SK-N-SH treated with all-trans-retinoic acid at 6 μM for 48 hours (cell line): ENCODE measurements at regions not wholly inside any gene's neighbourhood (a gene's known extent, or its start where the extent isn't known, plus 50 kb on each side); places are given as distances from the start of the nearest gene placed in this dataset.
"Not testable (repeated sequence)": the region's sequence is repeated elsewhere in the genome, so short reads cannot be mapped to it uniquely, and the experiment has no call there.

Experiments
- ATAC-seq: fragments of 200-7000 bp; cut with Tn5 transposase; 3 replicates; pipeline ENCODE4 v1.9.1; 2020; ENCODE audit warnings: mild to moderate bottlenecking, moderate library complexity
- ARNTL ChIP-seq: fragments of 450-650 bp; formaldehyde crosslinking; IDR thresholded peaks from 2 replicates; pipeline ENCODE4 v1.5.0; 2020; ENCODE audit warnings: low read depth, mild to moderate bottlenecking, moderate library complexity, borderline replicate concordance
- BACH2 ChIP-seq: fragments of 250-450 bp; sonication (Bioruptor Pico); IDR thresholded peaks from 2 replicates; pipeline ENCODE4 v1.9.0; 2021; ENCODE audit warnings: mild to moderate bottlenecking, borderline replicate concordance
- CSDC2 ChIP-seq: fragments of 250-450 bp; sonication (Bioruptor Pico); IDR thresholded peaks from 2 replicates; pipeline ENCODE4 v1.5.0; 2020; ENCODE audit warnings: mild to moderate bottlenecking, moderate library complexity
- ESRRG ChIP-seq: fragments of 250-450 bp; sonication (Bioruptor Pico); IDR thresholded peaks from 2 replicates; pipeline ENCODE4 v1.6.1; 2021; ENCODE audit warnings: mild to moderate bottlenecking
- GLIS3 ChIP-seq: fragments of 250-450 bp; sonication (Bioruptor Pico); IDR thresholded peaks from 2 replicates; pipeline ENCODE4 v1.5.0; 2020; ENCODE audit warnings: mild to moderate bottlenecking, moderate library complexity
- ISL1 ChIP-seq: fragments of 250-450 bp; sonication (Bioruptor Pico); IDR thresholded peaks from 2 replicates; pipeline ENCODE4 v2.1.2; 2022; ENCODE audit warnings: mild to moderate bottlenecking, moderate library complexity
- OSR1 ChIP-seq: fragments of 250-450 bp; sonication (Bioruptor Pico); IDR thresholded peaks from 2 replicates; pipeline ENCODE4 v1.8.0; 2022; ENCODE audit warnings: moderate library complexity, mild to moderate bottlenecking, inconsistent platforms
- PATZ1 ChIP-seq: fragments of 250-450 bp; sonication (Bioruptor Pico); IDR thresholded peaks from 2 replicates; pipeline ENCODE4 v1.8.0; 2020; ENCODE audit warnings: mild to moderate bottlenecking, moderate library complexity, borderline replicate concordance
- RARB ChIP-seq: fragments of 250-450 bp; sonication (Bioruptor Pico); IDR thresholded peaks from 2 replicates; pipeline ENCODE4 v1.8.0; 2021; ENCODE audit warnings: mild to moderate bottlenecking, moderate library complexity
- SNAI2 ChIP-seq: fragments of 250-450 bp; sonication (Bioruptor Pico); IDR thresholded peaks from 2 replicates; pipeline ENCODE4 v1.5.0; 2020; ENCODE audit warnings: mild to moderate bottlenecking, moderate library complexity
- TCF4 ChIP-seq: fragments of 250-450 bp; sonication (Bioruptor Pico); IDR thresholded peaks from 2 replicates; pipeline ENCODE4 v1.8.0; 2021; ENCODE audit warnings: mild to moderate bottlenecking, moderate library complexity, borderline replicate concordance
- TOX ChIP-seq: fragments of 250-450 bp; sonication (Bioruptor Pico); IDR thresholded peaks from 2 replicates; pipeline ENCODE4 v1.8.0; 2021; ENCODE audit warnings: mild to moderate bottlenecking, moderate library complexity, borderline replicate concordance
- TSHZ2 ChIP-seq: fragments of 250-450 bp; sonication (Bioruptor Pico); IDR thresholded peaks from 2 replicates; pipeline ENCODE4 v1.5.0; 2020; ENCODE audit warnings: mild to moderate bottlenecking, moderate library complexity
- ZC3H10 ChIP-seq: fragments of 250-450 bp; sonication (Bioruptor Pico); IDR thresholded peaks from 2 replicates; pipeline ENCODE4 v1.5.1; 2021; ENCODE audit warnings: mild to moderate bottlenecking, moderate library complexity
- ZFP3 ChIP-seq: fragments of 250-450 bp; sonication (Bioruptor Pico); IDR thresholded peaks from 2 replicates; pipeline ENCODE4 v1.5.0; 2020; ENCODE audit warnings: mild to moderate bottlenecking, moderate library complexity
- ZFP30 ChIP-seq: fragments of 450-650 bp; formaldehyde crosslinking; IDR thresholded peaks from 2 replicates; pipeline ENCODE4 v1.5.0; 2022; ENCODE audit warnings: mild to moderate bottlenecking, moderate library complexity
- ZNF565 ChIP-seq: fragments of 450-650 bp; formaldehyde crosslinking; conservative IDR thresholded peaks from 2 replicates; pipeline ENCODE4 v1.5.0; 2020; ENCODE audit warnings: low read depth, mild to moderate bottlenecking, moderate library complexity
- ZNF70 ChIP-seq: fragments of 450-650 bp; formaldehyde crosslinking; IDR thresholded peaks from 2 replicates; pipeline ENCODE4 v1.5.0; 2020; ENCODE audit warnings: mild to moderate bottlenecking, moderate library complexity
- ZNF8 ChIP-seq: fragments of 450-650 bp; formaldehyde crosslinking; IDR thresholded peaks from 2 replicates; pipeline ENCODE4 v1.5.0; 2020; ENCODE audit warnings: mild to moderate bottlenecking, moderate library complexity
- TF ChIP-seq, protein P1 (sequence below): fragments of 250-450 bp; sonication (Bioruptor Pico); IDR thresholded peaks from 2 replicates; pipeline ENCODE4 v1.5.1; 2021; ENCODE audit warnings: mild to moderate bottlenecking, moderate library complexity
- TF ChIP-seq, protein P2 (sequence below): fragments of 250-450 bp; sonication (Bioruptor Pico); IDR thresholded peaks from 2 replicates; pipeline ENCODE4 v1.8.0; 2021; ENCODE audit warnings: low read depth, mild to moderate bottlenecking, moderate library complexity, borderline replicate concordance

DNA sequence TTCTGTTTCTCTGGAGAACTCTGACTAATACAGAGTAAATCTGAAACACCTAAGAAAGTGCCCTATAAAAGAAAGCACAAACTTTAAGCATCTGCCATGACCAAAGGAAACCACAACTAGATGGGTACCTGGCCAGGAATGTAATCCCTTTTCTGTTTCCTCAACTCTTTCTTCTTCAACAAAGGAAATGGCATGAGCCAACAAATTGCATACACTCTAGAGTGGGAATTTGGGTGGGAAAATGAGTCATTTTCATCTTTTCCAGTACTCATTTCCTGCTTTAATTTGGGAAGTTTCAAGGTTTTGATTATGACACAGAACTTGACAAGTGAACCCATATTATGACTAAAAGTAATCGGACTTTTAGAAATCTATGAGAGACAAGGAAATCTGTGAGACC is 349.2 kb upstream of the RORB start:
- TF ChIP-seq ZNF8 (CRISPR knock-in tag) (no peak), GLIS3 (CRISPR knock-in tag) (no peak), ZC3H10 (CRISPR knock-in tag) (no peak), OSR1 (CRISPR knock-in tag) (no peak), ESRRG (CRISPR knock-in tag) (no peak), ARNTL (CRISPR knock-in tag) (no peak), PATZ1 (CRISPR knock-in tag) (no peak), ISL1 (CRISPR knock-in tag) (no peak)

DNA sequence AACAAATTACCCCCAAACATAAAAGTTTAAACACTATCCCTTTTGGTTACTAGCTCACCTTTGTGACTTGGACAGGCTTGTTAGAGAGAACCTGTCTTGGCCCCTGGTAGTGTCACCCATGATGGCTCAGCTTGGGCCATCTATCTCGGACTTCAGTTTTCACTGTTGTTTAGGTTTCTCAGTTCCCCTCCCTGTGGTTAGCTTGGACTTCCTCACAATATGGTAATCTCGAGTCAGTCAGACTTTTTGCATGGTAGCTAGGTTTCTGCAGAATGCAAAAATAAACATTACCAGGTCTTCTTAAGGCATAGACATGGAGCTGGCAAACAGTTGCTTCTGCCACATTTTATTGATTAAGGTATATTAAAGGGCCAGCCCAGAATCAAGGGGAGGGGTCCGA is 324.3 kb upstream of the RORB start:
- no peak for TF ChIP-seq ZNF8 (CRISPR knock-in tag)
- TF ChIP-seq TCF4 (CRISPR knock-in tag) = no peak
- TF ChIP-seq TOX (CRISPR knock-in tag) = no peak
- TF ChIP-seq, all 23 proteins: peak for 0
- ATAC-seq = no peak

More for the DNA sequence above, 349.2 kb upstream of the RORB start:
- no peak for ATAC-seq

- TF ChIP-seq OSR1 (CRISPR knock-in tag) (no peak), ZC3H10 (CRISPR knock-in tag) (no peak)
- no peak for ATAC-seq
These were observed 323.9 kb upstream of the RORB start for GRCh38 chr9:74173284-74173683.

- not testable (repeated sequence) for ATAC-seq
These were observed 299.4 kb upstream of the RORB start for GRCh38 chr9:74197771-74198170.

DNA sequence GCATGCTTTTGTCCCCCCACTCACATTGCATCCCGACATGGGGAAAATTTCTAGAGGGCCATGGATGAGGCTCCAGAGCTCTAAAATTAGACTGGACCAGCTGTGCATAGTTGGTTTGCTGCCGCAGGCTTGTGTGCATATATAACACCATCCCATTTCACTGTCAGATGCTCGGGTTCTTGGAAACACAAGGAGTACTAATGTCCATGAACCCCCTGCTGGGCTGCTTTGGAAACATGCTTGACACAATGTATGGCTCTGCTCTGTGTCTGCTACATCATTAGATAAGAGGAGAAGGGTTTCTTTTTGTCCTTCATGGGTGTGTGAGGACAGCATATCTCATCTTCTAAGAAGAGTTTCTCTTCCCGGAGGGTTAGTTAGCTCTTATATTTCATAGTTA is 292.1 kb upstream of the RORB start:
- ATAC-seq = no peak
- no peak for TF ChIP-seq ARNTL (CRISPR knock-in tag)
- TF ChIP-seq SNAI2 = no peak
- TF ChIP-seq ZFP3 (CRISPR knock-in tag) = no peak
- TF ChIP-seq BACH2 = no peak
- TF ChIP-seq ESRRG (CRISPR knock-in tag) = no peak
- TF ChIP-seq, protein P1, sequence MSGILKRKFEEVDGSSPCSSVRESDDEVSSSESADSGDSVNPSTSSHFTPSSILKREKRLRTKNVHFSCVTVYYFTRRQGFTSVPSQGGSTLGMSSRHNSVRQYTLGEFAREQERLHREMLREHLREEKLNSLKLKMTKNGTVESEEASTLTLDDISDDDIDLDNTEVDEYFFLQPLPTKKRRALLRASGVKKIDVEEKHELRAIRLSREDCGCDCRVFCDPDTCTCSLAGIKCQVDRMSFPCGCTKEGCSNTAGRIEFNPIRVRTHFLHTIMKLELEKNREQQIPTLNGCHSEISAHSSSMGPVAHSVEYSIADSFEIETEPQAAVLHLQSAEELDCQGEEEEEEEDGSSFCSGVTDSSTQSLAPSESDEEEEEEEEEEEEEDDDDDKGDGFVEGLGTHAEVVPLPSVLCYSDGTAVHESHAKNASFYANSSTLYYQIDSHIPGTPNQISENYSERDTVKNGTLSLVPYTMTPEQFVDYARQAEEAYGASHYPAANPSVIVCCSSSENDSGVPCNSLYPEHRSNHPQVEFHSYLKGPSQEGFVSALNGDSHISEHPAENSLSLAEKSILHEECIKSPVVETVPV (CRISPR knock-in tag) = no peak
- no peak for TF ChIP-seq ZNF8 (CRISPR knock-in tag)
- TF ChIP-seq ISL1 (CRISPR knock-in tag) = no peak
- no peak for TF ChIP-seq PATZ1 (CRISPR knock-in tag)
- TF ChIP-seq, protein P2, sequence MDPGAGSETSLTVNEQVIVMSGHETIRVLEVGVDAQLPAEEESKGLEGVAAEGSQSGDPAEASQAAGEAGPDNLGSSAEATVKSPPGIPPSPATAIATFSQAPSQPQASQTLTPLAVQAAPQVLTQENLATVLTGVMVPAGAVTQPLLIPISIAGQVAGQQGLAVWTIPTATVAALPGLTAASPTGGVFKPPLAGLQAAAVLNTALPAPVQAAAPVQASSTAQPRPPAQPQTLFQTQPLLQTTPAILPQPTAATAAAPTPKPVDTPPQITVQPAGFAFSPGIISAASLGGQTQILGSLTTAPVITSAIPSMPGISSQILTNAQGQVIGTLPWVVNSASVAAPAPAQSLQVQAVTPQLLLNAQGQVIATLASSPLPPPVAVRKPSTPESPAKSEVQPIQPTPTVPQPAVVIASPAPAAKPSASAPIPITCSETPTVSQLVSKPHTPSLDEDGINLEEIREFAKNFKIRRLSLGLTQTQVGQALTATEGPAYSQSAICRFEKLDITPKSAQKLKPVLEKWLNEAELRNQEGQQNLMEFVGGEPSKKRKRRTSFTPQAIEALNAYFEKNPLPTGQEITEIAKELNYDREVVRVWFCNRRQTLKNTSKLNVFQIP (CRISPR knock-in tag) = no peak
- TF ChIP-seq ZNF565 (CRISPR knock-in tag) = no peak
- no peak for TF ChIP-seq ZNF70 (CRISPR knock-in tag)
- no peak for TF ChIP-seq ZC3H10 (CRISPR knock-in tag)
- TF ChIP-seq TOX (CRISPR knock-in tag) = no peak
- TF ChIP-seq TSHZ2 (CRISPR knock-in tag) = no peak
- no peak for TF ChIP-seq OSR1 (CRISPR knock-in tag)
- no peak for TF ChIP-seq GLIS3 (CRISPR knock-in tag)
- no peak for TF ChIP-seq ZFP30 (CRISPR knock-in tag)
- no peak for TF ChIP-seq RARB (CRISPR knock-in tag)
- TF ChIP-seq CSDC2 (CRISPR knock-in tag) = no peak
